ELR (cell line): ENCODE measurements at regions not wholly inside any gene's neighbourhood (a gene's known extent, or its start where the extent isn't known, plus 50 kb on each side); places are given as distances from the start of the nearest gene placed in this dataset.

Experiments
- DNase-seq: peaks from one replicate; pipeline ENCODE4 v3.0.0-alpha.2; 2015; ENCODE audit warnings: low read depth

DNA sequence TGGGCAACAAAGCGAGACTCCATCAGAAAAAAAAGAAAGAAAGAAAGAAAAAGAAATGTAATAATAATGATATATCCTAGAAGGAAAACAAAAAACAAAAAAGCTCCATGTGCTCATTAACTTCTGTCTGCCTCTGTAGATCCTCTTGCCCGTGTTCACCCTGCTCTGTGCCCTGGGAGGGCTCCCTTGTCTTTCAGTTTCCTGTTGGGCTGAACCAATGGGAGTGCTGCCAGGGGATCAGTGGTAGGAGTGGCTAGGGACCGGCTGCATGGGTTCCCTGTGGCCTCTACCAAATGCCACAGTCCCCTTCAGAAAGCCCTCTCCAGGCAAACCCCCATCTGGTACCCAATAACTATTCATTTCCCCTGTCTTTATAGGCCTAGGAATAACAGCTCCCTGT is 51.8 kb upstream of the PARD3 start:
- DNase-seq: no peak
